ENCODE measurements at regions not wholly inside any gene's neighbourhood (a gene's known extent, or its start where the extent isn't known, plus 50 kb on each side); places are given as distances from the start of the nearest gene placed in this dataset.

- Histone ChIP-seq H3K27ac (no peak overlapping the region), H3K27me3 (no peaks in the 10 kb centered on the region), H3K36me3 (no peaks in the 10 kb centered on the region), H3K4me1 (peaks cover 5% of the 10 kb centered on the region; the same call in 1 of the 2 replicates), H3K9me3 (replicated peaks) (no peaks in the 10 kb centered on the region), H3K4me3 (no peak overlapping the region)
- DNase-seq = no peak
Measured at GRCh38 chr13:72093262-72093661, 226.3 kb upstream of the DACH1 start.

- no peak overlapping the region for H3K27ac ChIP-seq
- DNase-seq = no peak
- H3K4me3 ChIP-seq = no peak overlapping the region
- H3K9me3 ChIP-seq (replicated peaks) = no peaks in the 10 kb centered on the region
- no peaks in the 10 kb centered on the region for H3K27me3 ChIP-seq
- no peaks in the 10 kb centered on the region for H3K36me3 ChIP-seq
- H3K4me1 ChIP-seq = no peaks in the 10 kb centered on the region
Measured at GRCh38 chr13:72074663-72075062, 207.7 kb upstream of the DACH1 start.

GRCh38 chr13:72072261-72072660 is 205.3 kb upstream of the DACH1 start:
- no peak overlapping the region for H3K27ac ChIP-seq
- H3K9me3 ChIP-seq (replicated peaks) = no peaks in the 10 kb centered on the region
- H3K27me3 ChIP-seq = no peaks in the 10 kb centered on the region
- H3K36me3 ChIP-seq = no peaks in the 10 kb centered on the region
- H3K4me3 ChIP-seq = no peak overlapping the region
- H3K4me1 ChIP-seq = no peaks in the 10 kb centered on the region
- DNase-seq = no peak

GRCh38 chr13:72071713-72072112 is 204.7 kb upstream of the DACH1 start:
- no peak for DNase-seq
- Histone ChIP-seq H3K27me3 (no peaks in the 10 kb centered on the region), H3K4me1 (no peaks in the 10 kb centered on the region), H3K27ac (no peak overlapping the region), H3K9me3 (replicated peaks) (no peaks in the 10 kb centered on the region), H3K4me3 (no peak overlapping the region), H3K36me3 (no peaks in the 10 kb centered on the region)

GRCh38 chr13:72062566-72062965 is 195.6 kb upstream of the DACH1 start:
- H3K36me3 ChIP-seq = no peaks in the 10 kb centered on the region
- no peaks in the 10 kb centered on the region for H3K27me3 ChIP-seq
- no peaks in the 10 kb centered on the region for H3K4me1 ChIP-seq
- no peak overlapping the region for H3K4me3 ChIP-seq
- H3K9me3 ChIP-seq (replicated peaks) = no peaks in the 10 kb centered on the region
- H3K27ac ChIP-seq = no peak overlapping the region
- DNase-seq = no peak

GRCh38 chr13:72061613-72062012 is 194.6 kb upstream of the DACH1 start:
- no peak overlapping the region for H3K4me3 ChIP-seq
- H3K9me3 ChIP-seq (replicated peaks) = no peaks in the 10 kb centered on the region
- no peaks in the 10 kb centered on the region for H3K4me1 ChIP-seq
- no peaks in the 10 kb centered on the region for H3K36me3 ChIP-seq
- no peak overlapping the region for H3K27ac ChIP-seq
- DNase-seq = no peak
- H3K27me3 ChIP-seq = no peaks in the 10 kb centered on the region

- H3K27ac ChIP-seq = no peak overlapping the region
- H3K4me3 ChIP-seq = no peak overlapping the region
- H3K4me1 ChIP-seq = no peaks in the 10 kb centered on the region
- no peaks in the 10 kb centered on the region for H3K27me3 ChIP-seq
- no peaks in the 10 kb centered on the region for H3K36me3 ChIP-seq
- H3K9me3 ChIP-seq (replicated peaks) = no peaks in the 10 kb centered on the region
- no peak for DNase-seq
Measured at GRCh38 chr13:72050251-72050650, 183.2 kb upstream of the DACH1 start.

GRCh38 chr13:72043366-72043765 is 176.4 kb upstream of the DACH1 start:
- Histone ChIP-seq H3K9me3 (replicated peaks) (no peaks in the 10 kb centered on the region), H3K27me3 (no peaks in the 10 kb centered on the region), H3K36me3 (no peaks in the 10 kb centered on the region), H3K4me1 (no peaks in the 10 kb centered on the region), H3K27ac (no peak overlapping the region), H3K4me3 (no peak overlapping the region)
- no peak for DNase-seq

- DNase-seq = no peak
- H3K9me3 ChIP-seq (replicated peaks) = no peaks in the 10 kb centered on the region
Measured at GRCh38 chr13:72041165-72041564, 174.2 kb upstream of the DACH1 start.

GRCh38 chr13:72039126-72039525 is 172.1 kb upstream of the DACH1 start:
- no peak for DNase-seq
- no peaks in the 10 kb centered on the region for H3K36me3 ChIP-seq
- no peaks in the 10 kb centered on the region for H3K9me3 ChIP-seq (replicated peaks)
- H3K27me3 ChIP-seq = no peaks in the 10 kb centered on the region
- no peak overlapping the region for H3K4me3 ChIP-seq
- no peaks in the 10 kb centered on the region for H3K4me1 ChIP-seq
- no peak overlapping the region for H3K27ac ChIP-seq

More at GRCh38 chr13:72041165-72041564, 174.2 kb upstream of the DACH1 start:
- H3K4me1 ChIP-seq = no peaks in the 10 kb centered on the region
- H3K4me3 ChIP-seq = no peak overlapping the region
- H3K27me3 ChIP-seq = no peaks in the 10 kb centered on the region
- no peaks in the 10 kb centered on the region for H3K36me3 ChIP-seq
- H3K27ac ChIP-seq = no peak overlapping the region

- Histone ChIP-seq H3K36me3 (no peaks in the 10 kb centered on the region), H3K4me1 (no peaks in the 10 kb centered on the region), H3K27me3 (no peaks in the 10 kb centered on the region), H3K9me3 (replicated peaks) (no peaks in the 10 kb centered on the region; the same call in 1 of the 2 replicates), H3K4me3 (no peak overlapping the region), H3K27ac (no peak overlapping the region)
- DNase-seq = no peak
Measured at GRCh38 chr13:72029981-72030380, 163.0 kb upstream of the DACH1 start.

- H3K27ac ChIP-seq = no peak overlapping the region
- H3K4me1 ChIP-seq = no peaks in the 10 kb centered on the region
Measured at GRCh38 chr13:72025836-72026235, 158.8 kb upstream of the DACH1 start.

GRCh38 chr13:72023895-72024294 is 156.9 kb upstream of the DACH1 start:
- H3K9me3 ChIP-seq (replicated peaks) = no peaks in the 10 kb centered on the region
- H3K4me1 ChIP-seq = no peaks in the 10 kb centered on the region
- DNase-seq = no peak
- H3K27me3 ChIP-seq = no peaks in the 10 kb centered on the region
- H3K4me3 ChIP-seq = no peak overlapping the region
- no peaks in the 10 kb centered on the region for H3K36me3 ChIP-seq
- H3K27ac ChIP-seq = no peak overlapping the region

More at GRCh38 chr13:72025836-72026235, 158.8 kb upstream of the DACH1 start:
- H3K27me3 ChIP-seq = no peaks in the 10 kb centered on the region
- no peaks in the 10 kb centered on the region for H3K36me3 ChIP-seq
- no peaks in the 10 kb centered on the region; the same call in 1 of the 2 replicates for H3K9me3 ChIP-seq (replicated peaks)
- H3K4me3 ChIP-seq = no peak overlapping the region
- no peak for DNase-seq

GRCh38 chr13:72005455-72005854 is 138.5 kb upstream of the DACH1 start:
- Histone ChIP-seq H3K4me3 (no peak overlapping the region), H3K9me3 (replicated peaks) (no peaks in the 10 kb centered on the region), H3K4me1 (peaks cover 3% of the 10 kb centered on the region; the same call in 1 of the 2 replicates), H3K27ac (no peak overlapping the region), H3K27me3 (no peaks in the 10 kb centered on the region), H3K36me3 (no peaks in the 10 kb centered on the region)
- no peak for DNase-seq

GRCh38 chr13:72004784-72005374 is 137.9 kb upstream of the DACH1 start:
- Histone ChIP-seq H3K36me3 (no peaks in the 10 kb centered on the region), H3K27ac (no peak overlapping the region)
- DNase-seq = no peak

GRCh38 chr13:72004246-72004645 is 137.2 kb upstream of the DACH1 start:
- Histone ChIP-seq H3K4me3 (no peak overlapping the region), H3K36me3 (no peaks in the 10 kb centered on the region), H3K27ac (no peak overlapping the region), H3K9me3 (replicated peaks) (peaks cover 5% of the 10 kb centered on the region; the same call in 1 of the 2 replicates), H3K4me1 (peaks cover 3% of the 10 kb centered on the region; the same call in 1 of the 2 replicates), H3K27me3 (no peaks in the 10 kb centered on the region)
- DNase-seq = peak; percentile 8 to 25

More at GRCh38 chr13:72004784-72005374, 137.9 kb upstream of the DACH1 start:
- Histone ChIP-seq H3K9me3 (replicated peaks) (no peaks in the 10 kb centered on the region; the same call in 1 of the 2 replicates), H3K4me1 (peaks cover 3% of the 10 kb centered on the region; the same call in 1 of the 2 replicates), H3K4me3 (no peak overlapping the region), H3K27me3 (no peaks in the 10 kb centered on the region)
